A673 (cell line): ENCODE measurements at regions not wholly inside any gene's neighbourhood (a gene's known extent, or its start where the extent isn't known, plus 50 kb on each side); places are given as distances from the start of the nearest gene placed in this dataset.
A peak's percentile ranks its signal among the peaks of the same experiment; 100 is the strongest.

ENCODE experiments used
- BruUV-seq: library from RNA; stranded (reverse); fragments of 400-500 nt; replicated peaks from 2 replicates; lab custom pipeline; 2021; lab: Mats Ljungman, UMichigan
- CTCF ChIA-PET: fragments of 300-600 bp; sonication (Branson Sonifier 250); formaldehyde crosslinking; loops from one replicate; lab custom pipeline; 2022; ENCODE audit warnings: antibody characterized with exemption; lab: Charles Lee
- POLR2A ChIA-PET: fragments of 300-600 bp; sonication (Branson Sonifier 250); formaldehyde crosslinking; loops from one replicate; lab custom pipeline; 2022; ENCODE audit warnings: antibody characterized with exemption; ENCODE audit not compliant: low non-redundant PET; lab: Charles Lee
- DNase-seq: peaks from one replicate; pipeline ENCODE4 v3.0.0-alpha.2; 2015; ENCODE audit warnings: low spot score
- H3K27ac ChIP-seq: fragments of 200-600 bp; sonication (generic); 2 replicates; pipeline ENCODE4 v1.5.1; 2016; ENCODE audit warnings: mixed run types, low read depth, mild to moderate bottlenecking, mixed read lengths, antibody characterized with exemption, low read length; ENCODE audit not compliant: poor library complexity, severe bottlenecking
- H3K27me3 ChIP-seq: fragments of 200-600 bp; sonication (generic); replicated peaks from 2 replicates; pipeline ENCODE4 v1.6.1; 2017; ENCODE audit warnings: mixed run types, low read depth, mild to moderate bottlenecking, mixed read lengths, antibody characterized with exemption, low read length; ENCODE audit not compliant: insufficient read depth, poor library complexity
- H3K36me3 ChIP-seq: fragments of 200-600 bp; sonication (generic); 2 replicates; pipeline ENCODE4 v1.6.1; 2016; ENCODE audit warnings: mixed run types, mild to moderate bottlenecking, mixed read lengths, antibody characterized with exemption, low read length; ENCODE audit not compliant: insufficient read depth, poor library complexity, severe bottlenecking
- H3K4me1 ChIP-seq: fragments of 200-600 bp; sonication (generic); 2 replicates; pipeline ENCODE4 v1.6.1; 2017; ENCODE audit warnings: mixed run types, mild to moderate bottlenecking, mixed read lengths, antibody characterized with exemption, low read length; ENCODE audit not compliant: insufficient read depth, poor library complexity, severe bottlenecking
- H3K4me3 ChIP-seq: fragments of 200-600 bp; sonication (generic); 2 replicates; pipeline ENCODE4 v1.5.1; 2016; ENCODE audit warnings: low read depth, mixed run types, mild to moderate bottlenecking, mixed read lengths, low read length; ENCODE audit not compliant: poor library complexity, severe bottlenecking
- H3K9me3 ChIP-seq: fragments of 200-600 bp; sonication (generic); 2 replicates; pipeline ENCODE4 v1.6.1; 2016; ENCODE audit warnings: mixed run types, low read depth, mild to moderate bottlenecking, mixed read lengths, antibody characterized with exemption, low read length; ENCODE audit not compliant: poor library complexity, severe bottlenecking
- EZH2 ChIP-seq: fragments of 200-600 bp; sonication (generic); IDR thresholded peaks from 2 replicates; pipeline ENCODE4 v1.6.1; 2017; ENCODE audit warnings: borderline replicate concordance, low read depth, mild to moderate bottlenecking, mixed read lengths, antibody characterized with exemption, low read length; ENCODE audit not compliant: poor library complexity, severe bottlenecking
- intact Hi-C: fragments of 100-400 bp; cut with micrococcal nuclease; formaldehyde crosslinking; loops from one replicate; pipeline ENCODE4 v1.10.0; 2022; ENCODE audit not compliant: unreplicated experiment
- TF ChIP-seq, protein P1 (sequence below): fragments of 300-800, 200-600 bp; sonication (generic); conservative IDR thresholded peaks from 2 replicates; pipeline ENCODE4 v1.5.1; 2017; ENCODE audit warnings: low read depth, mild to moderate bottlenecking, antibody characterized with exemption, low read length, moderate library complexity, mixed read lengths

- H3K4me1 ChIP-seq, result peaks cover 24% of the 10 kb centered on the region
- CTCF ChIA-PET, result no interaction called here
- no peaks in the 10 kb centered on the region for H3K9me3 ChIP-seq
- no peak overlapping the region for H3K4me3 ChIP-seq
- peaks cover 19% of the 10 kb centered on the region for H3K36me3 ChIP-seq
- no peak overlapping the region for H3K27ac ChIP-seq
- intact Hi-C loops, result no loop called here
- DNase-seq, result no peak
- BruUV-seq, result no TSS peak
- no peaks in the 10 kb centered on the region for H3K27me3 ChIP-seq
- POLR2A ChIA-PET, result no interaction called here
- TF ChIP-seq EZH2, result no peak
- TF ChIP-seq, protein P1, sequence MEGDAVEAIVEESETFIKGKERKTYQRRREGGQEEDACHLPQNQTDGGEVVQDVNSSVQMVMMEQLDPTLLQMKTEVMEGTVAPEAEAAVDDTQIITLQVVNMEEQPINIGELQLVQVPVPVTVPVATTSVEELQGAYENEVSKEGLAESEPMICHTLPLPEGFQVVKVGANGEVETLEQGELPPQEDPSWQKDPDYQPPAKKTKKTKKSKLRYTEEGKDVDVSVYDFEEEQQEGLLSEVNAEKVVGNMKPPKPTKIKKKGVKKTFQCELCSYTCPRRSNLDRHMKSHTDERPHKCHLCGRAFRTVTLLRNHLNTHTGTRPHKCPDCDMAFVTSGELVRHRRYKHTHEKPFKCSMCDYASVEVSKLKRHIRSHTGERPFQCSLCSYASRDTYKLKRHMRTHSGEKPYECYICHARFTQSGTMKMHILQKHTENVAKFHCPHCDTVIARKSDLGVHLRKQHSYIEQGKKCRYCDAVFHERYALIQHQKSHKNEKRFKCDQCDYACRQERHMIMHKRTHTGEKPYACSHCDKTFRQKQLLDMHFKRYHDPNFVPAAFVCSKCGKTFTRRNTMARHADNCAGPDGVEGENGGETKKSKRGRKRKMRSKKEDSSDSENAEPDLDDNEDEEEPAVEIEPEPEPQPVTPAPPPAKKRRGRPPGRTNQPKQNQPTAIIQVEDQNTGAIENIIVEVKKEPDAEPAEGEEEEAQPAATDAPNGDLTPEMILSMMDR, result no peak
These were observed 2655.7 kb upstream of the PCDH20 start for GRCh38 chr13:64071352-64071751.

DNA sequence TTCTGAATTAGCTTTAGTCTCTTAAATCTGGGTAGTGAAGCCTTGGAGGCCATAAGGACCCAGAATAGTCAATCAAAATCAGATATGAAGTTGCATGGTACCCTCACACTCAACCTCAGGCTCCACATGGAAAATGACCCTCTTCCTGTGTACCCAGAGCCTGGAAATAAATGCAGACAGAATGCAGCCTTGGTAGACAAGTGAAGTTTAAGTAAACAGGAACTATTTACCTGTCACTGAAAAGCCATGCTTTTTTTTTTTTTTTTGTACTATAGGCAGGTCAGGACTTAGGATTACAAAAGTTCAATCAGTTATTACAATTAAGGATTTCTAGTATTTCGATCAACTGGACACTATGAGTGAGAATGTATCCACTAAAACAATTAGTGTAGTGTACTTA, 2654.2 kb upstream of the PCDH20 start:
- TF ChIP-seq EZH2, result no peak
- TF ChIP-seq, protein P1, result no peak
- POLR2A ChIA-PET, result no interaction called here
- intact Hi-C loops, result no loop called here
- Histone ChIP-seq H3K4me1 (peaks cover 24% of the 10 kb centered on the region), H3K27ac (no peak overlapping the region), H3K27me3 (no peaks in the 10 kb centered on the region), H3K36me3 (peaks cover 12% of the 10 kb centered on the region), H3K4me3 (no peak overlapping the region), H3K9me3 (no peaks in the 10 kb centered on the region)
- no peak for DNase-seq
- BruUV-seq, result no TSS peak
- CTCF ChIA-PET, result no interaction called here

- no TSS peak for BruUV-seq
- CTCF ChIA-PET, result no interaction called here
- H3K4me1 ChIP-seq, result peaks cover 28% of the 10 kb centered on the region
These were observed 2651.1 kb upstream of the PCDH20 start for GRCh38 chr13:64066711-64067110.

More at GRCh38 chr13:64066711-64067110, 2651.1 kb upstream of the PCDH20 start:
- no peaks in the 10 kb centered on the region for H3K9me3 ChIP-seq
- POLR2A ChIA-PET, result no interaction called here
- peaks cover 18% of the 10 kb centered on the region for H3K36me3 ChIP-seq
- no peak for DNase-seq
- intact Hi-C loops, result no loop called here
- TF ChIP-seq EZH2, result no peak
- TF ChIP-seq, protein P1, result no peak
- H3K27me3 ChIP-seq, result no peaks in the 10 kb centered on the region
- H3K27ac ChIP-seq, result peak overlapping the region; percentile 56
- no peak overlapping the region for H3K4me3 ChIP-seq
